ENCODE measurements at regions not wholly inside any gene's neighbourhood (a gene's known extent, or its start where the extent isn't known, plus 50 kb on each side); places are given as distances from the start of the nearest gene placed in this dataset.
A peak's percentile ranks its signal among the peaks of the same experiment; 100 is the strongest.
"Not testable (repeated sequence)": the region's sequence is repeated elsewhere in the genome, so short reads cannot be mapped to it uniquely, and the experiment has no call there.

- POLR2A ChIA-PET, result interaction anchor here (1.1 to 1.6 kb wide), 4 partner anchors 10 to 98 kb away, joined by 3 to 13 read pairs (median 6); no protein-coding TSS in a partner anchor
- FAIRE-seq, result no peak
- CTCF ChIA-PET, result interaction anchor here (0.8 to 2.5 kb wide), 3 partner anchors 14 to 98 kb away, joined by 3 to 12 read pairs (median 8); no protein-coding TSS in a partner anchor
These were observed 101.5 kb upstream of the CPNE4 start for GRCh38 chr3:132136334-132136716.

GRCh38 chr3:132136902-132137301 lies 102.1 kb upstream of the CPNE4 start:
- Histone ChIP-seq H3K4me1 (peaks cover 35% of the 10 kb centered on the region), H3K4me2 (peak overlapping the region; percentile 79), H3K27ac (peak overlapping the region; percentile 93 to 94)
- POLR2A ChIA-PET; H3K4me3 ChIP-seq; H3K9me3 ChIP-seq; ATAC-seq; DNase-seq (ENCODE audit: low read depth in 1 of 2, low spot score in 1 of 2); FAIRE-seq: not testable (repeated sequence)
- CTCF ChIA-PET, result interaction anchor here (2.5 kb wide), 1 partner anchor 43 kb away, joined by 8 read pairs; no protein-coding TSS in a partner anchor
- WGBS (ENCODE audit: missing lambda C conversion rate), result 89% methylated on average over 23 of the region's 23 CpGs

More at GRCh38 chr3:132136334-132136716, 101.5 kb upstream of the CPNE4 start:
- WGBS (ENCODE audit: missing lambda C conversion rate), result 0% methylated on average over 2 of the region's 2 CpGs
- Histone ChIP-seq H3K9me3 (0 out of 3 replicates have a peak, but pooled peaks cover 2% of the 10 kb centered on the region), H3K4me3 (no peak overlapping the region), H3K4me2 (peak overlapping the region; percentile 79), H3K4me1 (peaks cover 35% of the 10 kb centered on the region), H3K27ac (peak overlapping the region; percentile 93 to 94)
- TF ChIP-seq RAD21 (conservative IDR thresholded peaks at IDR 0.05 in 1 of 2, IDR thresholded peaks at IDR 0.05 in 1 of 2) (0 out of 5 replicates have a peak, but pooled peaks of 1 of the 2 experiments have one; percentile 1), HDAC2 (IDR thresholded peaks at IDR 0.05) (no peak), MAZ (IDR thresholded peaks at IDR 0.05; ENCODE audit: borderline replicate concordance, low read depth, low read length) (no peak), ATOH8 (CRISPR knock-in tag; IDR thresholded peaks at IDR 0.05; ENCODE audit: low read depth) (no peak)
- peak; percentile 60 to 64; a peak in 4 of 6 replicates for ATAC-seq
- DNase-seq (ENCODE audit: low read depth in 1 of 2, low spot score in 1 of 2), result peak in 1 of 2 experiments; percentile 3

- peaks cover 10% of the 10 kb centered on the region; the same call in 2 of the 3 replicates for H3K4me1 ChIP-seq
- H3K27ac ChIP-seq, result peak overlapping the region in 1 of 2 experiments; percentile 62; a peak in 2 of 6 replicates
- ChIA-PET CTCF (no interaction called here), POLR2A (interaction anchor here (0.9 kb wide), 1 partner anchor 10 kb away, joined by 3 read pairs; no protein-coding TSS in a partner anchor)
- FAIRE-seq (no peak), ATAC-seq (peak in 1 of 2 experiments; percentile 81; a peak in 4 of 6 replicates), DNase-seq (ENCODE audit: low read depth in 1 of 2, low spot score in 1 of 2) (peak in 1 of 2 experiments; percentile 36)
- peak overlapping the region; percentile 31; the same call in 2 of the 3 replicates for H3K4me2 ChIP-seq
- H3K4me3 ChIP-seq, result no peak overlapping the region
- TF ChIP-seq SREBF2 (IDR thresholded peaks at IDR 0.05) (no peak), TP53 (CRISPR knock-in tag; IDR thresholded peaks at IDR 0.05) (no peak), NFE2L2 (conservative IDR thresholded peaks at IDR 0.05; ENCODE audit: low read length) (no peak), POLR2A (IDR thresholded peaks at IDR 0.05; ENCODE audit: low read length) (no peak), ZSCAN20 (CRISPR knock-in tag; IDR thresholded peaks at IDR 0.05) (no peak), ATOH8 (CRISPR knock-in tag; IDR thresholded peaks at IDR 0.05; ENCODE audit: low read depth) (no peak), RAD21 (conservative IDR thresholded peaks at IDR 0.05 in 1 of 2, IDR thresholded peaks at IDR 0.05 in 1 of 2) (no peak), E2F6 (IDR thresholded peaks at IDR 0.05; ENCODE audit: borderline replicate concordance, low read depth) (no peak), FOSB (CRISPR knock-in tag; IDR thresholded peaks at IDR 0.05) (no peak)
- 44% methylated on average over 2 of the region's 2 CpGs for WGBS (ENCODE audit: missing lambda C conversion rate)
- H3K9me3 ChIP-seq, result no peaks in the 10 kb centered on the region
These were observed 111.0 kb upstream of the CPNE4 start for GRCh38 chr3:132145833-132146232.

GRCh38 chr3:132154619-132155018 lies 119.8 kb upstream of the CPNE4 start:
- no peak overlapping the region for H3K4me2 ChIP-seq
- FAIRE-seq (no peak), DNase-seq (ENCODE audit: low read depth in 1 of 2, low spot score in 1 of 2) (no peak), ATAC-seq (no peak)
- H3K4me1 ChIP-seq, result no peaks in the 10 kb centered on the region
- WGBS (ENCODE audit: missing lambda C conversion rate), result 90% methylated on average over 5 of the region's 5 CpGs
- POLR2A ChIA-PET, result no interaction called here
- CTCF ChIA-PET, result interaction anchor here (1.4 kb wide), 1 partner anchor 116 kb away, joined by 4 read pairs; no protein-coding TSS in a partner anchor
- no peak overlapping the region for H3K4me3 ChIP-seq
- H3K9me3 ChIP-seq, result no peaks in the 10 kb centered on the region
- TF ChIP-seq CEBPB (IDR thresholded peaks at IDR 0.05) (peak in 1 of 2 experiments; percentile 42; a peak in 1 of 4 replicates), CTCF (IDR thresholded peaks at IDR 0.05) (no peak), RNF2 (IDR thresholded peaks at IDR 0.05; ENCODE audit: borderline replicate concordance, low read depth) (no peak), KDM1A (IDR thresholded peaks at IDR 0.05; ENCODE audit: low read depth) (no peak), FOXS1 (CRISPR knock-in tag; IDR thresholded peaks at IDR 0.05) (no peak), REST (IDR thresholded peaks at IDR 0.05) (no peak), BHLHE40 (IDR thresholded peaks at IDR 0.05; ENCODE audit: low read depth, low read length) (no peak)
- peak overlapping the region in 1 of 2 experiments; percentile 35; a peak in 1 of 6 replicates for H3K27ac ChIP-seq

Measured in A549 (cell line).